GM13976 (cell line): ENCODE measurements at regions not wholly inside any gene's neighbourhood (a gene's known extent, or its start where the extent isn't known, plus 50 kb on each side); places are given as distances from the start of the nearest gene placed in this dataset.

Experiments used
- DNase-seq: peaks from one replicate; pipeline ENCODE4 v3.0.0; 2012; ENCODE audit warnings: low spot score
- in situ Hi-C: fragments of 300-500 bp; cut with MboI; formaldehyde crosslinking; loops from one replicate; pipeline ENCODE4 v1.12.0; 2022; ENCODE audit warnings: low sequenced_read_pairs, mixed read lengths, inconsistent platforms; ENCODE audit not compliant: unreplicated experiment
- TF ChIP-seq, protein P1 (sequence below): IDR thresholded peaks from 2 replicates; pipeline ENCODE4 v1.5.1; 2012; ENCODE audit warnings: borderline replicate concordance, mild to moderate bottlenecking; ENCODE audit not compliant: insufficient read depth; ENCODE audit errors: extremely low read depth, missing control alignments, control extremely low read depth

DNA sequence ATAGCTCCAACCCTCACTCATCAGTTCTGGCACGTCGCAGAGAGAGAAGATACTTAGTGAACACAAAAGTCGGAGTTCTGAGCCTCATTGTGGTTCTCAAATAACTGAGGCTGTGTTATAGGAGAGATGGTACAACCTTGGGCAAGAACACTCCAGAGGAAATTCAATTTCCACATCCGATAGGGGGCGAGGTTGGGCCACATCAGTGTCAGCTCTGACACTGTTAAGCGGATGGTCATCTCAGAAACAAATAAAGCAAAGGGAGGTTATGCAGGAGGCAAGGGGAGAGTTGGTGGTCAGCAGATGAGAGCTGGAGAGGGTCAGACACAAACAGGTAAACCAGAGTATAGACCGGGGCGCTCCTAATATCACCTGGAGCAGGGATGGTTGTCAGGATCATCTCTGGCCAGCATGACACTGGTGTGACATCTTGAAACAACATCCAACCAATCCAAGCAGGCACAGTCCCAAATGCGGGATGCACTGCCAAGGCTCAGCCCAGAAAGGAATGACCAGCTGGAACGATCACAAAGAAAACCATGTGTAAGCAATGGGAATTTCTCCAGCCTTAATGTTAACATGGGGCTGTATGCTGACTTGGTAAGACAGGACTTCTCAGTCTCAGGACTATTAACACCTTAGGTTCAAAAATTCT lies 331.8 kb downstream of the HACE1 start:
- no peak for DNase-seq
- TF ChIP-seq, protein P1, sequence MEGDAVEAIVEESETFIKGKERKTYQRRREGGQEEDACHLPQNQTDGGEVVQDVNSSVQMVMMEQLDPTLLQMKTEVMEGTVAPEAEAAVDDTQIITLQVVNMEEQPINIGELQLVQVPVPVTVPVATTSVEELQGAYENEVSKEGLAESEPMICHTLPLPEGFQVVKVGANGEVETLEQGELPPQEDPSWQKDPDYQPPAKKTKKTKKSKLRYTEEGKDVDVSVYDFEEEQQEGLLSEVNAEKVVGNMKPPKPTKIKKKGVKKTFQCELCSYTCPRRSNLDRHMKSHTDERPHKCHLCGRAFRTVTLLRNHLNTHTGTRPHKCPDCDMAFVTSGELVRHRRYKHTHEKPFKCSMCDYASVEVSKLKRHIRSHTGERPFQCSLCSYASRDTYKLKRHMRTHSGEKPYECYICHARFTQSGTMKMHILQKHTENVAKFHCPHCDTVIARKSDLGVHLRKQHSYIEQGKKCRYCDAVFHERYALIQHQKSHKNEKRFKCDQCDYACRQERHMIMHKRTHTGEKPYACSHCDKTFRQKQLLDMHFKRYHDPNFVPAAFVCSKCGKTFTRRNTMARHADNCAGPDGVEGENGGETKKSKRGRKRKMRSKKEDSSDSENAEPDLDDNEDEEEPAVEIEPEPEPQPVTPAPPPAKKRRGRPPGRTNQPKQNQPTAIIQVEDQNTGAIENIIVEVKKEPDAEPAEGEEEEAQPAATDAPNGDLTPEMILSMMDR = no peak
- in situ Hi-C loops = no loop called here

GRCh38 chr6:104527311-104527710 lies 332.4 kb downstream of the HACE1 start:
- in situ Hi-C loops = no loop called here
- no peak for DNase-seq
- TF ChIP-seq, protein P1 = no peak

- in situ Hi-C loops = no loop called here
- TF ChIP-seq, protein P1 = no peak
- DNase-seq = no peak
Observed at GRCh38 chr6:104526376-104526775, 333.3 kb downstream of the HACE1 start.

DNA sequence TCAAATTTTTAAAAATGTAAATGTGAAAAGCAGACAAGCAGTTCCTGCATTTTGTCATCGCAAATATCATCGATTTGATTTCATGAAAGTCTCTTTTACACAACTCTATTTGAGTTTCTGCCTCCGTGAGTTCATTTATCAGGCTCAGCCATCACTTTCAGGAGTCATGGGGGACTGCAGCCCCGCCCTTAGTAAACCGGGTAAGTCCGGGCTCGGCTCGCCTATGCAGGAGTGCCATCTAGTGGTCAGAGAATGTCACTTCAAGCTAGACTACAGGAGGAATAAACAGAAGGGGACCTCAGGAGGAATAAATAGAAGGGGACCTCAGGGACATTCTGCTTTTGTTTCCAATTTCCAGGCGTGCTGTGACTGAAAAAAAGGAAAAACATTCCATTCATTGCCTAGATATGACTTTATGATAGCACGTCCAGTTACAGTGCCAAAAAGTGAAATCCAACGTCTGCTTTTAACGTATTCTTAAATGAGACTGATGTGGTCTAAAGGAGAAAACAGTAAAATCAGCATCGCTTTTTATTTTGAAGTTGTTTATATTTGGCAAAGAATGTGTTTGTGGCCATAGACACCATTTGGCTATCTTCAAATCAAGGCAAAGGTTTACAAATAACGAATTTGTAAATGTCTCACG lies 333.9 kb downstream of the HACE1 start:
- TF ChIP-seq, protein P1 = peak; percentile 91
- peak; percentile 58 for DNase-seq
- in situ Hi-C loops = no loop called here

GRCh38 chr6:104522533-104522932 lies 337.2 kb downstream of the HACE1 start:
- TF ChIP-seq, protein P1 = no peak
- no peak for DNase-seq
- in situ Hi-C loops = no loop called here

DNA sequence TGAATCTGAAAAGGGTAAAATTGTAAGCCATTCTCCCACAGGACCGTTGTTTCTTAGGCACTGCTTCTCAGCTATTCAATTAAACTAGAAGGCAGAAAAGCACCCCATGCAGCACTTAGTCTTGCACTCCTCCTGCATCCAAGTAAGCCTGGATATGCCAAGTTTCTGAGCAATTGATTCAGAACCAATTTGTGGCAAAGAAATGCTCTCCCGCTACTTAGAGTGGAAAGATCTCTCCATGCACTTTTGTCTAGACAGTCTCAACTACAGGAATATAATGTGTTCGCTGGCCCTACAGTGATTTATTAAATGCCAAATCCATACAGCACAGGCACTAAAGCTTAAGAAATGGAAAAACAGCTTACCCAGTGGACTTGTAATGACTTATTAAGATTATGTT lies 338.5 kb downstream of the HACE1 start:
- no peak for DNase-seq
- TF ChIP-seq, protein P1 = no peak
- in situ Hi-C loops = no loop called here
